Lower lobe of right lung (tissue), 2 donors: ENCODE measurements at regions not wholly inside any gene's neighbourhood (a gene's known extent, or its start where the extent isn't known, plus 50 kb on each side); places are given as distances from the start of the nearest gene placed in this dataset.
"Not testable (repeated sequence)": the region's sequence is repeated elsewhere in the genome, so short reads cannot be mapped to it uniquely, and the experiment has no call there.

Experiments
- ATAC-seq, 2 donors: fragments of 200-7000 bp; cut with Tn5 transposase; one replicate each; pipeline ENCODE4 v1.9.1; 2020 to 2022; ENCODE audit warnings: mild to moderate bottlenecking in 2 of 2, moderate library complexity in 2 of 2
- DNase-seq: peaks from one replicate; pipeline ENCODE4 v3.0.0-alpha.2; 2020
- H3K27ac ChIP-seq: fragments of 200-600 bp; one replicate; pipeline ENCODE4 v1.8.0; 2022
- H3K27me3 ChIP-seq: fragments of 200-600 bp; one replicate; pipeline ENCODE4 v1.8.0; 2022; ENCODE audit warnings: low read depth
- H3K36me3 ChIP-seq: fragments of 200-600 bp; one replicate; pipeline ENCODE4 v1.8.0; 2022; ENCODE audit warnings: mild to moderate bottlenecking
- H3K4me1 ChIP-seq: fragments of 200-600 bp; one replicate; pipeline ENCODE4 v1.8.0; 2022
- H3K4me3 ChIP-seq: fragments of 200-600 bp; one replicate; pipeline ENCODE4 v1.8.0; 2022; ENCODE audit warnings: mild to moderate bottlenecking
- H3K9me3 ChIP-seq: fragments of 200-600 bp; one replicate; pipeline ENCODE4 v1.8.0; 2022
- CTCF ChIP-seq: fragments of 200-600 bp; IDR thresholded peaks from one replicate; pipeline ENCODE4 v1.8.0; 2022; ENCODE audit warnings: antibody characterized with exemption, mild to moderate bottlenecking
- intact Hi-C: fragments of 100-400 bp; cut with DNase I; formaldehyde crosslinking; loops from one replicate; pipeline ENCODE4 v1.11.0; 2022
- donor health status: DM: no; HTN: yes; CAD: no; lungs with severe emphysema.

- intact Hi-C loops = no loop called here
- H3K9me3 ChIP-seq = no peaks in the 10 kb centered on the region
- H3K27me3 ChIP-seq = no peaks in the 10 kb centered on the region
- no peak for DNase-seq
- no peak for ATAC-seq
- peaks cover 16% of the 10 kb centered on the region for H3K4me1 ChIP-seq
- H3K4me3 ChIP-seq = no peak overlapping the region
- no peak for TF ChIP-seq CTCF
- H3K36me3 ChIP-seq = no peaks in the 10 kb centered on the region
- peak overlapping the region; percentile 34 for H3K27ac ChIP-seq
Observed at GRCh38 chr16:29126616-29127015, 141.8 kb downstream of the LAT start.

- no peak for TF ChIP-seq CTCF
- Histone ChIP-seq H3K9me3 (no peaks in the 10 kb centered on the region), H3K27ac (peak overlapping the region; percentile 34), H3K4me1 (peaks cover 16% of the 10 kb centered on the region), H3K4me3 (no peak overlapping the region), H3K27me3 (no peaks in the 10 kb centered on the region), H3K36me3 (no peaks in the 10 kb centered on the region)
- intact Hi-C loops = no loop called here
- DNase-seq (no peak), ATAC-seq (peak; percentile 61 to 73)
Observed at GRCh38 chr16:29126057-29126494, 141.2 kb downstream of the LAT start.

GRCh38 chr16:29124828-29125227 is 140.0 kb downstream of the LAT start:
- intact Hi-C loops = no loop called here
- Histone ChIP-seq H3K27ac (no peak overlapping the region), H3K4me1 (peaks cover 14% of the 10 kb centered on the region), H3K4me3 (no peak overlapping the region), H3K9me3 (no peaks in the 10 kb centered on the region), H3K36me3 (no peaks in the 10 kb centered on the region), H3K27me3 (no peaks in the 10 kb centered on the region)
- DNase-seq (no peak), ATAC-seq (no peak)
- no peak for TF ChIP-seq CTCF

DNA sequence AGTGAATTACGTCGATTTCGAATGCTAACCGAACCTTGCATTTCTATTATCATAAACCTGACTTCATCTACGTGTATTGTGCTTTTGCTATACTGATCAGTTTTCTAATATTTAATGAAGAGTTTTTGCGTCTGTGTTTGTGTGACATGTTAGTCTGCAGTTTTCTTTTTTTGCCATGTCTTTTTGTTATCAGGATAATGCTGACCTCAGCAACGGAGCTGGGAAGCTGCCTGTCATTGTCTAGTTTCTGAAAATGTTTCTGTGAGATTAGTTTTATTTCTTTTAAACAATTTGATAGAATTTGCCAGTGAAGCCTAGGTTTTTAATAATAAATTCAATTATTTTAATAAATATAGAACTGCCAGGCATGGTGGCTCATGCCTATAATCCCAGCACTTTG is 139.3 kb downstream of the LAT start:
- H3K4me3 ChIP-seq, H3K27ac ChIP-seq, H3K9me3 ChIP-seq, intact Hi-C loops, H3K4me1 ChIP-seq, H3K27me3 ChIP-seq, DNase-seq, H3K36me3 ChIP-seq, ATAC-seq: not testable (repeated sequence)

DNA sequence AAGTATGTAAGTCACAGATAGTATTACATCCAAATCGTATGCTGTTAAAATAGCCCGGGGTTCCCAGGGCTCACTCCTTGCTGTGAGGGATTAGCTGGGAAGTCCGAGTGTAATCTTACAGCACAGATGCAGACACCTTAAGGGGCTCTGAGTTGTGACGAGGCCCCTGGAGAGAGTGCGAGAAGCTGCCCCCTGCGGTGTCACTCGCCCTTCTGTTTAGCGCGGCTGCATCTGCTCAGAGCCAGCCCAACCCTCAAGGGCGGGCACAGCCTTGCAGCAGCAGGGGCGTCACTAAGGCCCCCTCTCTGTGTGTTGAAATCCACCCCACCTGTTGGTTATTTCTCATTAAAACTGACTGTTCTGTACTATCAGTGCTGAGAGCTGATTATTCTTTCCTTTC is 135.8 kb downstream of the LAT start:
- H3K9me3 ChIP-seq, DNase-seq, H3K4me3 ChIP-seq, H3K36me3 ChIP-seq, H3K27ac ChIP-seq, ATAC-seq, intact Hi-C loops, H3K4me1 ChIP-seq, H3K27me3 ChIP-seq: not testable (repeated sequence)

DNA sequence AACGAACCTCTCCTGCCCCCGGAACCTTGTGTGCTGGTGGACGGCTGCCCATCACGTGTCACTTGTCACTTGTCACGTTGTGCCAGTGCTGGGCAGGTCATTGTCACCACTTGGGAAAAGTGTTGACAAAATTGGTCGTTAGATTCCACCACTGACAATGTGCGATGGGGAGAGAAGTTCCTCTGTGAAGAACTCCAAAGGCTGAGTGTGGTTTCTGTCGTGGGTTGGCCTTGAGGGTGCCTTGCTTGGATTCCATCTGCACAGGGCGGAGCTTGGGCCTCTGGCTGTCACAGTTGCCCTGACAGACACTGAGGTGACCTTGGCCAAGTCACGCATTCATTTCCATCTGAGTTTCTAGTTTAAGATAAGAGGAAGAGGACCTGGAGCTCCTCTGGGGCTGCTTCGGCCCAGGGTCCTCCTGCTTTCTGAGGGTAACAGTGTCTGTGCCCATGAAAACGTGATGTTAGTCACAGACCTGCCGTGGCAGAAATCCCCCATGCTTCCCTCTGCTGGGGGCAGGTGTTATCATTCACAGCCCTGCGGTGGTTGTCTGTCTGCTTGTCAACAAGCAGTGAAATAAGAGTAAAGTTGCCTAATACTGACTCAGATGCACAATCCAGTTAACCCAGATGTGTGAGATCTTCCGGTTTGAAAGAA is 133.6 kb downstream of the LAT start:
- H3K27ac ChIP-seq = peak overlapping the region; percentile 18
- H3K36me3 ChIP-seq = peaks cover 18% of the 10 kb centered on the region
- H3K9me3 ChIP-seq, H3K4me3 ChIP-seq, H3K27me3 ChIP-seq, DNase-seq, intact Hi-C loops: not testable (repeated sequence)
- ATAC-seq = peak; percentile 22 to 42
- H3K4me1 ChIP-seq = peaks cover 14% of the 10 kb centered on the region

GRCh38 chr16:29117631-29118030 is 132.8 kb downstream of the LAT start:
- DNase-seq (no peak), ATAC-seq (no peak)
- Histone ChIP-seq H3K27me3 (no peaks in the 10 kb centered on the region), H3K4me1 (peaks cover 14% of the 10 kb centered on the region), H3K27ac (no peak overlapping the region), H3K36me3 (peaks cover 22% of the 10 kb centered on the region), H3K4me3 (peak overlapping the region; percentile 23), H3K9me3 (no peaks in the 10 kb centered on the region)
- intact Hi-C loops = no loop called here
- TF ChIP-seq CTCF = no peak
